Neural cell (in vitro differentiated cells): ENCODE measurements at regions not wholly inside any gene's neighbourhood (a gene's known extent, or its start where the extent isn't known, plus 50 kb on each side); places are given as distances from the start of the nearest gene placed in this dataset.

ENCODE experiments used
- EP300 ChIP-seq: fragments of 450-650 bp; conservative IDR thresholded peaks from 2 replicates; pipeline ENCODE4 v1.6.1; 2014; ENCODE audit warnings: antibody characterized with exemption, mild to moderate bottlenecking, moderate library complexity; ENCODE audit not compliant: poor library complexity, severe bottlenecking
- EZH2 ChIP-seq: fragments of 200-600, 300-800 bp; shearing (Covaris generic), sonication (generic); IDR thresholded peaks from 2 replicates; pipeline ENCODE4 v1.6.1; 2014; ENCODE audit warnings: antibody characterized with exemption, low read length, borderline replicate concordance, mild to moderate bottlenecking; ENCODE audit not compliant: insufficient read depth, poor library complexity, severe bottlenecking
- MXI1 ChIP-seq: fragments of 450-650 bp; conservative IDR thresholded peaks from 2 replicates; pipeline ENCODE4 v1.6.1; 2014; ENCODE audit warnings: antibody characterized with exemption, mild to moderate bottlenecking; ENCODE audit not compliant: poor library complexity, severe bottlenecking
- POLR2AphosphoS5 ChIP-seq: IDR thresholded peaks from 2 replicates; pipeline ENCODE4 v1.6.1; 2012
- SMC3 ChIP-seq: fragments of 450-650 bp; conservative IDR thresholded peaks from 2 replicates; pipeline ENCODE4 v1.6.1; 2014; ENCODE audit warnings: antibody characterized with exemption, mild to moderate bottlenecking, moderate library complexity; ENCODE audit not compliant: poor library complexity
- TAF1 ChIP-seq: IDR thresholded peaks from 2 replicates; pipeline ENCODE4 v1.6.1; 2012; ENCODE audit warnings: low read depth
- TF ChIP-seq, protein P1 (sequence below): fragments of 450-650 bp; IDR thresholded peaks from 2 replicates; pipeline ENCODE4 v1.5.1; 2014; ENCODE audit warnings: antibody characterized with exemption, mild to moderate bottlenecking, moderate library complexity; ENCODE audit not compliant: poor library complexity, severe bottlenecking
- TF ChIP-seq, protein P2 (sequence below): IDR thresholded peaks from 2 replicates; pipeline ENCODE4 v1.6.1; 2012; ENCODE audit warnings: borderline replicate concordance

DNA sequence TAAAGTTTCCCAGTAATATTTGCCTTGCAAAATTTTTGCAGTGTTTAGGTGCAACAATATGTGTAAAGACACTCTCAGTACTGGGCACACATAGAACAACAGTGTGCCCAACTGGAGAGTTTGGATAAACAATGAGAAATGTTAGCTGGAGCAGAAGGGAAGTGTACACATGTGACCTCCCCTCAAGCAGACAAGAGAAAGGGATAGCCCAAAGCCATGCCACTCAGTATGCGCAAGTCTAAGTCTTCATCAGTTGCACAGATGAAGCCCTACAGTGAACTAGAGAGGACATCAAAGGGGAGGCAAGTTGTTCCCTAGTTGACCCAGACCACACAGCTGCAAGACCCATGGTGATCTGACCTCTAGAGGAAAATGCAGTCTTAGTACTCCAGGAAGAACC is 97.9 kb upstream of the CDH11 start:
- TF ChIP-seq, protein P1, sequence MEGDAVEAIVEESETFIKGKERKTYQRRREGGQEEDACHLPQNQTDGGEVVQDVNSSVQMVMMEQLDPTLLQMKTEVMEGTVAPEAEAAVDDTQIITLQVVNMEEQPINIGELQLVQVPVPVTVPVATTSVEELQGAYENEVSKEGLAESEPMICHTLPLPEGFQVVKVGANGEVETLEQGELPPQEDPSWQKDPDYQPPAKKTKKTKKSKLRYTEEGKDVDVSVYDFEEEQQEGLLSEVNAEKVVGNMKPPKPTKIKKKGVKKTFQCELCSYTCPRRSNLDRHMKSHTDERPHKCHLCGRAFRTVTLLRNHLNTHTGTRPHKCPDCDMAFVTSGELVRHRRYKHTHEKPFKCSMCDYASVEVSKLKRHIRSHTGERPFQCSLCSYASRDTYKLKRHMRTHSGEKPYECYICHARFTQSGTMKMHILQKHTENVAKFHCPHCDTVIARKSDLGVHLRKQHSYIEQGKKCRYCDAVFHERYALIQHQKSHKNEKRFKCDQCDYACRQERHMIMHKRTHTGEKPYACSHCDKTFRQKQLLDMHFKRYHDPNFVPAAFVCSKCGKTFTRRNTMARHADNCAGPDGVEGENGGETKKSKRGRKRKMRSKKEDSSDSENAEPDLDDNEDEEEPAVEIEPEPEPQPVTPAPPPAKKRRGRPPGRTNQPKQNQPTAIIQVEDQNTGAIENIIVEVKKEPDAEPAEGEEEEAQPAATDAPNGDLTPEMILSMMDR = no peak
- TF ChIP-seq, protein P2, sequence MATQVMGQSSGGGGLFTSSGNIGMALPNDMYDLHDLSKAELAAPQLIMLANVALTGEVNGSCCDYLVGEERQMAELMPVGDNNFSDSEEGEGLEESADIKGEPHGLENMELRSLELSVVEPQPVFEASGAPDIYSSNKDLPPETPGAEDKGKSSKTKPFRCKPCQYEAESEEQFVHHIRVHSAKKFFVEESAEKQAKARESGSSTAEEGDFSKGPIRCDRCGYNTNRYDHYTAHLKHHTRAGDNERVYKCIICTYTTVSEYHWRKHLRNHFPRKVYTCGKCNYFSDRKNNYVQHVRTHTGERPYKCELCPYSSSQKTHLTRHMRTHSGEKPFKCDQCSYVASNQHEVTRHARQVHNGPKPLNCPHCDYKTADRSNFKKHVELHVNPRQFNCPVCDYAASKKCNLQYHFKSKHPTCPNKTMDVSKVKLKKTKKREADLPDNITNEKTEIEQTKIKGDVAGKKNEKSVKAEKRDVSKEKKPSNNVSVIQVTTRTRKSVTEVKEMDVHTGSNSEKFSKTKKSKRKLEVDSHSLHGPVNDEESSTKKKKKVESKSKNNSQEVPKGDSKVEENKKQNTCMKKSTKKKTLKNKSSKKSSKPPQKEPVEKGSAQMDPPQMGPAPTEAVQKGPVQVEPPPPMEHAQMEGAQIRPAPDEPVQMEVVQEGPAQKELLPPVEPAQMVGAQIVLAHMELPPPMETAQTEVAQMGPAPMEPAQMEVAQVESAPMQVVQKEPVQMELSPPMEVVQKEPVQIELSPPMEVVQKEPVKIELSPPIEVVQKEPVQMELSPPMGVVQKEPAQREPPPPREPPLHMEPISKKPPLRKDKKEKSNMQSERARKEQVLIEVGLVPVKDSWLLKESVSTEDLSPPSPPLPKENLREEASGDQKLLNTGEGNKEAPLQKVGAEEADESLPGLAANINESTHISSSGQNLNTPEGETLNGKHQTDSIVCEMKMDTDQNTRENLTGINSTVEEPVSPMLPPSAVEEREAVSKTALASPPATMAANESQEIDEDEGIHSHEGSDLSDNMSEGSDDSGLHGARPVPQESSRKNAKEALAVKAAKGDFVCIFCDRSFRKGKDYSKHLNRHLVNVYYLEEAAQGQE = no peak
- no peak for TF ChIP-seq EP300
- TF ChIP-seq POLR2AphosphoS5 = no peak
- TF ChIP-seq MXI1 = no peak
- no peak for TF ChIP-seq EZH2
- no peak for TF ChIP-seq SMC3
- TF ChIP-seq TAF1 = no peak
